Stimulated activated naive CD8-positive, alpha-beta T cell treated with anti-CD3 and anti-CD28 coated beads, Interleukin-15, amount 100 ng/mL, for 72 hours (primary cell): ENCODE measurements at regions not wholly inside any gene's neighbourhood (a gene's known extent, or its start where the extent isn't known, plus 50 kb on each side); places are given as distances from the start of the nearest gene placed in this dataset.
"Not testable (repeated sequence)": the region's sequence is repeated elsewhere in the genome, so short reads cannot be mapped to it uniquely, and the experiment has no call there.

Experiments used
- ATAC-seq: fragments of 150-1000 bp; cut with Tn5 transposase; 2 replicates; pipeline ENCODE4 v1.10.0; 2021; ENCODE audit warnings: mild to moderate bottlenecking, moderate library complexity
- DNase-seq, 2 donors: peaks; one replicate each; pipeline ENCODE4 v3.0.0; 2021 to 2022
- H3K27ac Mint-ChIP-seq, 2 donors: one replicate each; pipeline ENCODE4 v1.8.0; 2022; ENCODE audit warnings: mild to moderate bottlenecking in 2 of 2, mixed read lengths in 2 of 2, moderate library complexity in 2 of 2
- H3K27me3 Mint-ChIP-seq: one replicate; pipeline ENCODE4 v1.8.0; 2022; ENCODE audit warnings: mixed read lengths
- H3K4me1 Mint-ChIP-seq: one replicate; pipeline ENCODE4 v1.8.0; 2022; ENCODE audit warnings: mild to moderate bottlenecking, mixed read lengths
- H3K4me3 Mint-ChIP-seq, 2 donors: one replicate each; pipeline ENCODE4 v1.8.0; 2022; ENCODE audit warnings: mild to moderate bottlenecking in 2 of 2, mixed read lengths in 2 of 2, moderate library complexity in 1 of 2
- H3K9me3 Mint-ChIP-seq, 2 donors: one replicate each; pipeline ENCODE4 v1.8.0; 2022; ENCODE audit warnings: mixed read lengths in 2 of 2

DNA sequence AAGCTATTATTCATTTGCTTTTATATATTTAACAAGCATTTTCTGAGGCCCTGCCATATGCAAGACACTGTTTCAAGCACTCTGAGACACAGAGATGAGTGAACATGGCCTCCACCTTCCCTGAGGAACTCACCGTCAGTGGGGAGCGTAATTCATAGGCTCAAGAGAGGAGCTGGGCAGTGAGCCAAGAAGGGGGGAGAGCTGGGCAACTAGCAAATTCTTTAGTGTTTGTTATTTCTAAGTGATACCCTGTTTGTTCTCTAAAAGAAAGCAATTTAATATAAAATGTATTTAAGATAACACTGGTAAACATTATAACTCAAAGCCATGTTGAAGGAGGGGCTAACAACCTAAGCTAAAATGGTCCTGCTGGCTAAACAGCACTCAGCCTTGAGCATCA, 119.2 kb upstream of the NGF start:
- Mint-ChIP-seq H3K9me3 (no peaks in the 10 kb centered on the region), H3K27me3 (no peaks in the 10 kb centered on the region), H3K4me3 (no peak overlapping the region), H3K27ac (no peak overlapping the region), H3K4me1 (no peaks in the 10 kb centered on the region)
- ATAC-seq (no peak), DNase-seq (no peak)

DNA sequence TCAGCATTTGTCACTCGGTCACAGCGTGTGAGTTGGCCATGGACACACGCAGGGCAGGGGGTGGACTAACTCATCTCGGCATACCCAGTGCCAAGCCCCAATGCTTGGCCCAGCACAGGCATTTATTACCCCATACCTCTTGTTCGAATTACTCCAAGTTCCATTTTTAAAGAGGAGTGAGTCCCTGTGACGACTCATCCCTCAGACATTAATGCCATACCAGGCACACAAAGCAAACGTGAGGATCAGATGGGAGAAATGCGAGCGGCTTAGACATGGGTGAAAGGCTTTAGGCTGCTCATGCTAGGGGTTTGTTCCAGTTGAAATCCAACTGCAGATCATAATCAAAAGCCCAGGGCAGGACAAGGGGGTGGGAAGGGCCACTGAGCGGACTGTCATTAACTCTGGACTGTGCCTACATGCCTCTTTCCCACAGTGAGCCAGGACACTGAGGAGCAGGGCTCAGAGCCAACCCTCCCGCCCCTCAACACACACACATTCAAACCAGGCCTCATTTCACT, 118.5 kb upstream of the NGF start:
- Mint-ChIP-seq H3K4me3 (no peak overlapping the region), H3K4me1 (no peaks in the 10 kb centered on the region), H3K9me3 (no peaks in the 10 kb centered on the region), H3K27me3 (no peaks in the 10 kb centered on the region), H3K27ac (no peak overlapping the region)
- ATAC-seq = no peak
- no peak for DNase-seq

DNA sequence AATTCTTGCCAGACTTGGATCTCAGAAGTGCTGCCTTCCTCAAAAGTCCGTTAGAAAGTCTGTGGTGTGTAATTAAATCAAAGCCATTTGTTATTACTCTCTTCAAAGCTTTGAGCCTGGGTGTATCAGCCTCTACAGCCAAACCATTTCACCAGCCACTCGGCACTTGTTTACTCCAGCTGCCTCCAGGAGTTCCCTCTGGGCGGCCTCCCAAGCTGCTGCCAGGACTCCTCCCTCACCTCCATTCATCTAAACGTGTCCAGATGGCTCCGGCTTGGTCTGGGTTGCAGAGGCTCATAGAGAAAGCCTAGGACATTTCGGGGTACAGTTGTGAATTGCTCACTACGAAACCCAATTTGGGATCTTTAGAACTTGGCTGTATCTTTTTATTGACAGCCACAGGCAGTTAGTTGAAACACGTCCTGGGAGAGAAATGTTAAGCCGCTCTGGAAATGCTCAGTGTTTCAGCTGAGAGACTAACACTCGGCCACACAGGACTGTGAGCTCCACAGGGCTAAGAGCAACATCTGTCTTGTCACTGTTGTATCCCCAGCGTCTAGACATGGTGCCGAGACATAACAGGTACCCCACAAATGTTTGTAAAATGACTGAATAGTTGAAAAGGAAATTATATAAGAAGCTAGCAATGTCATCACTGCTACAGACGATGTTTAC, 116.9 kb upstream of the NGF start:
- ATAC-seq (no peak), DNase-seq (no peak)
- no peaks in the 10 kb centered on the region for H3K4me1 Mint-ChIP-seq

DNA sequence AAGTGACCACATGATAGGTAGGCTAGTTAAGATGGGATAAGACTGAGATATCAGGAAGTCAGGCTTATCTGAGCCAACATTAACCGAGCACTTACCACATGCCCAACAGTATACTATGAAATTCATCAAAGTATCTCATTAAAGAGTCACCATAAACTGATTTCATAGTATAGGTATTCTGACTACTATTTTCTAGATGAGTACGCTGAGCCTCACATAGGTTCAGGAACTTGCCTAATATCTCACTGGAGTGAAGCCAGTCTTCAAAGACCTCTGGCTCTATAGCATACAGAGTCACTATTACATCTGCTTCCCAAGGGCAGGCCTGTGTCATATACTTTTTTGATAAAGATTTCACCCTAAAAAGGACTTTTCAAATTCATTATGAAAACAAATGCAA, 115.6 kb upstream of the NGF start:
- no peaks in the 10 kb centered on the region for H3K27me3 Mint-ChIP-seq
- no peak overlapping the region for H3K27ac Mint-ChIP-seq
- no peaks in the 10 kb centered on the region for H3K9me3 Mint-ChIP-seq
- no peak overlapping the region for H3K4me3 Mint-ChIP-seq
- no peak for DNase-seq
- no peaks in the 10 kb centered on the region for H3K4me1 Mint-ChIP-seq
- no peak for ATAC-seq

More for the DNA sequence above, 116.9 kb upstream of the NGF start:
- Mint-ChIP-seq H3K27me3 (no peaks in the 10 kb centered on the region), H3K27ac (no peak overlapping the region), H3K9me3 (no peaks in the 10 kb centered on the region), H3K4me3 (no peak overlapping the region)

DNA sequence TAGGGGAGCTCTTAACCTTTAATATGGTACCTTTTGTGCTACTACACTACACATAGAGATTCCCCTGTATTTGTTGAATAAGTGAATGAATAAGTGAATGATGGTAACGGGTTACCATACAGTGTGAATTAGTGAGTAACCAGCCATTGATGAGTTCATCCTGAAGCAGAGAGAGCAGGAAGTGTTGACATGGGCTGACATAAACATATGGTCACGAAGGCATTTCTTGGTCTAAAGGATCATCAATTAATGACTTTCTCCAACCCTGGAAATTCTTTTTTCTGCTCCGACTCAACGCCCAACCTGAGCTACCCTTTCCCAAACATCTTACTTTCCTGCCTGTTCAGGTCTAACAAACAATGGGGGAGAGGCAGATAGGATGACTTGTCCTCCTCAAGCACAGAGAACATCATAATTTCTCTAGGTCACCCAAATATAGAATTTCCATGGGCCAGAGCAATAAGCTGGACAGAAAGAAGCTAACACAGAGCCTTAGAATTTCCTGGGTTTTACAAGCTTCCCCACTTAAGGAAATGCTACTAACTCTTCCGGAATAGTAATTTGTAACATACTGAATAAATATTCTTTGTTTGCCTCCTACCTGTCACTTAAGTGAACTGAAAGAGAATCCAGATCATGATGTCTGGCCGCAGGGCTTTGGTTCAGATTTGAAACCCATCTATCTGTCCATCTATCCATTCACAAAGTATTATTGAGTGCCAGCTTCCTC, 114.7 kb upstream of the NGF start:
- ATAC-seq (no peak), DNase-seq (no peak)
- Mint-ChIP-seq H3K9me3 (no peaks in the 10 kb centered on the region), H3K27me3 (no peaks in the 10 kb centered on the region), H3K27ac (no peak overlapping the region), H3K4me3 (no peak overlapping the region), H3K4me1 (no peaks in the 10 kb centered on the region)

DNA sequence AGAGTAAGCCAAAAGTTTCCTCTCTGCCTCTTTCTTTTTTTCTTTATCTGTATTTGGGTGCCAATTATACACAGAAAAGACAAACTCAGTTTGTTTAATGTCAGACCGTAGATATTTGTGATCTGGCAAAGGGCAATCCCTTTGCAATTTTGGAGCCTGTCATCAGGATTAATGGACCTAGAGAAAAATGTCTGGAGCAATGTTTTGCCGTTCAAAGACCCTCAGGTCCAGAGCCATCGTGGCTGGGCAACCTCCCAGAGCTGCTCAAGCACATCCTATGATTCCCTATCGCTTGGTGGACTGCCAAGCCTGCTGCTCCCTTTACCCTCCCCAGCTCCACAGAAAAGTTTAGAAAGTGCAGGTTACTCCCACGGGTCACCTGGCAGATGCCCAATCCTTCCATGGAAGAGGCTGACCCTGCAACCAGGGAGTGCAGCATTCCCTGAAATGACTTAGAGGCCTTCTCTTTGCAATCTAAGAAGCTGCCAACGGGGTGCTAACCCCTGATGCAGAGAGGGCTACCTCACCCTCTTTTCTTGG, 112.5 kb upstream of the NGF start:
- Mint-ChIP-seq H3K9me3 (no peaks in the 10 kb centered on the region), H3K4me3 (no peak overlapping the region), H3K27ac (no peak overlapping the region), H3K4me1 (no peaks in the 10 kb centered on the region), H3K27me3 (no peaks in the 10 kb centered on the region)
- ATAC-seq (no peak), DNase-seq (no peak)

DNA sequence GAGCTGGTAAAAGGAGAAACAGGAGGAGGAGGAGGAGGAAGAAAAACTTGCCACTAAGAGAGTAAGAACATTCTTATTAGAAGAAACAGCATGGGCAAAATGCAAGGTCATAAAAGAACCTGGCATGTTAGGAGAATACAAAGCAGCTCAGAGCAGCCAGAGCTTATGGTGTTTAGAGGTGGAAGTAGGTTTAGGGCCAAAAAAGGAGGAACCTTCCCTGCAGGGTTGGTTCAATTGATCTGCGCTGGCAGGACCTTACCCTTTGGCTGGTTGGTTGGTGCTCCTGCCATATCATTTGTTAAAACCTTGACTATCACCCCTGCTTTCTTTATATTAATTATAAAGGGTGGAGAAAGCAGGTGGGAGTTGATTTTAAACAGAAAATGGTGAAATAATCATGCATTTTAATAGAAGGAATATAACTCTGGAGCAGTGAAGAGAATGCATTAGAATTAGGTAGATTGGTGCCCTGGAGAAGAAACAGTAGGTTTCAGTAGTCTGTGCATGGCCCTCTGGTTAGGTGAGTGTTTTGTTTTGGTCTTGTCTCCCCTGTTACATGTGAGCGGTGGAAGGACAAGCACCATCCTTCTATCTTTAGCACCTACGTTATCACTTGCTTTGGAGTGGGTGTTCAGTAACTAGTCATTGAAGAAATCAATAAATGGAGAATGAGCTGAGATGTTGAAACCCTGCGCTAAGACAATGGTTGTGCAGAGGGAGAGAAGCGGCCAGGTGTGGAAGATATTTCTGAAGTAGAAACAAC, 110.4 kb upstream of the NGF start:
- H3K27me3 Mint-ChIP-seq = no peaks in the 10 kb centered on the region
- peak overlapping the region in 1 of 2 donors; percentile 81 for H3K27ac Mint-ChIP-seq
- no peaks in the 10 kb centered on the region for H3K9me3 Mint-ChIP-seq
- H3K4me1 Mint-ChIP-seq = no peaks in the 10 kb centered on the region
- no peak for DNase-seq
- ATAC-seq = no peak
- no peak overlapping the region for H3K4me3 Mint-ChIP-seq

DNA sequence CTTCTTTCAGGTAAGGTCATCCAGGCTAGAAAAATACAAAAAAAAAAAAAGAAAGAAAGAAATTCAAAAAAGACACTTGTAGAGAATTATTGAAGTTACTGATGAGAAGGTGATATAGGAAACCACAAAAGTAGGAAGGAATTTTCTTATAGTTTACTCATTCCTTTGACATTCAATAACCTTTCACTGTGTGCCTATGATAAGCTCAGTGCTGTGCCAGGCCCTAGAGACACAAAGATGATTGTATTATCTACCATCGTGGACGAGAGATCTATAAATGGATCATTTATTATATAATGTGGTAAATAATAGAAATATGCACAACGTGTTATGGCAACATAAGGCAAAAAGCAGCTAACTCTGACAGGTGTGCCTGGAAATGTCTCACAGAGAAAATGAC, 109.6 kb upstream of the NGF start:
- H3K9me3 Mint-ChIP-seq = no peaks in the 10 kb centered on the region
- H3K4me3 Mint-ChIP-seq = no peak overlapping the region
- ATAC-seq = no peak
- DNase-seq = no peak
- no peaks in the 10 kb centered on the region for H3K27me3 Mint-ChIP-seq
- H3K4me1 Mint-ChIP-seq = no peaks in the 10 kb centered on the region
- no peak overlapping the region for H3K27ac Mint-ChIP-seq

DNA sequence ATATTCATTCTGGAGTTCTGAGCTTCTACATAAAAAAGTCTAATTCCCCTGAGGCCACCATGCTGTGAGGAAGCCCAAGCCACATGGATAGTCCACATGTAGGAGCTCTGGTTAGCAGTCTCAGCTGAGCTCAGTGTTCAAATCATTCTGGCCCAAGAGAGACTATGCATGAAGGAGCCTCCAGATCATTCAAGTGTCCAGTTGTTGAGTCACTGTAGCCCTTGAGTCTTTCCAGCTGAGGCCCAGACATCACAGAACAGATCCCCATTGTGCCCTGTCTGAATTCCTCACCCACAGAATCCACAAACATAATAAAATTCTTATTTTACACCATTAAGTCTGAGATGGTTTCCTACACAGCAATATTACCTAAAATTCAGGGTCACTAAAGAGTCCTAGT, 107.0 kb upstream of the NGF start:
- Mint-ChIP-seq H3K27me3 (no peaks in the 10 kb centered on the region), H3K9me3 (peaks cover 0 to 3% of the 10 kb centered on the region in 2 donors), H3K4me3 (no peak overlapping the region), H3K27ac (no peak overlapping the region), H3K4me1 (no peaks in the 10 kb centered on the region)
- ATAC-seq (no peak), DNase-seq (no peak)

DNA sequence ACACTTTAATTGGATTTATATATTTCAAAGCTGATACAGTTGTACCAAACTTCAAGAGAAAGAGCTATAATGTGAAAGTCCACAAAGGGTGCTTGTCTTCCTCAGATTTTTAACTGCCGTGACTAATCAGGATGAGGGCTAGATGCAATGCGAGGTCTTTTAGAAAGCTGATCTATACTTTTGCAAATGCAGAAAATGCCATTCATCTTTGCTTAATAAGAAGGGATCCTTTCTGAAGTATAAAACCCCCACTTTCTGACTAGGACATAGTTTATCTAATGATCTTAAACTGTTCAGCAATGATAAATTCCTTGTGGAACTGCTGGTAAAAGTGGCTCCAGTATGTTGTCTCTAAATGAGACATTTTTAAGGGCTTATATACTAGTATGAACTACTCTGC, 102.7 kb upstream of the NGF start:
- H3K4me3 Mint-ChIP-seq = no peak overlapping the region
- H3K27ac Mint-ChIP-seq = no peak overlapping the region
- no peaks in the 10 kb centered on the region for H3K27me3 Mint-ChIP-seq
- ATAC-seq = no peak
- no peaks in the 10 kb centered on the region for H3K4me1 Mint-ChIP-seq
- peaks cover 0 to 7% of the 10 kb centered on the region in 2 donors for H3K9me3 Mint-ChIP-seq
- DNase-seq = no peak

DNA sequence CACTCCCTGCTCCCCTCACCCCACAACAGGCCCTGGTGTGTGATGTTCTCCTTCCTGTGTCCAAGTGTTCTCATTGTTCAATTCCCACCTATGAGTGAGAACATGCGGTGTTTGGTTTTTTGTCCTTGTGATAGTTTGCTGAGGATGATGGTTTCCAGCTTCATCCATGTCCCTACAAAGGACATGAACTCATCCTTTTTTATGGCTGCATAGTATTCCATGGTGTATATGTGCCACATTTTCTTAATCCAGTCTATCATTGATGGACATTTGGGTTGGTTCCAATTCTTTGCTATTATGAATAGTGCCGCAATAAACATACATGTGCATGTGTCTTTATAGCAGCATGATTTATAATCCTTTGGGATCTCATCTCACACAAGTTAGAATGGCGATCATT, 101.5 kb upstream of the NGF start:
- not testable (repeated sequence) for H3K4me1 Mint-ChIP-seq, DNase-seq, ATAC-seq, H3K27me3 Mint-ChIP-seq, H3K4me3 Mint-ChIP-seq, H3K27ac Mint-ChIP-seq, H3K9me3 Mint-ChIP-seq

DNA sequence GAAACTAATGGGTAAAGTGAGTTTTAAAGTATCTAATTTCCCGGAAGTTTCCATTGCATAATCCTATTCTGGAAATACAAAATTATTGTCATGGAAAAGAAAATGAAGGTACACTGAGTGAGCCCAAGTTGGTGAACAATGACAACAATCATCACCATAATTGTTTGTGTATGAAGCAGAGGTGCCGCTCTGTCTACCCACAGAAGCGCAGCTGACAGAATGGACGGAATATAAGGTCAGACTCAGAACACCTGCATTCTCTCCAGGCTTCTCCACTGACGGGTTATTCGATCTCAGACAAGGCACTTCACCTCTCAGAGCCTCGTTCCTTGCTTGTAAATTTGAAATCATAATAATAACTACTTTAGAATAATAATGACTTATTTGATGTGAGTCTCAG, 99.1 kb upstream of the NGF start:
- no peak overlapping the region for H3K27ac Mint-ChIP-seq
- H3K9me3 Mint-ChIP-seq = peaks cover 0 to 7% of the 10 kb centered on the region in 2 donors
- no peaks in the 10 kb centered on the region for H3K4me1 Mint-ChIP-seq
- ATAC-seq (no peak), DNase-seq (no peak)
- no peaks in the 10 kb centered on the region for H3K27me3 Mint-ChIP-seq
- no peak overlapping the region for H3K4me3 Mint-ChIP-seq

DNA sequence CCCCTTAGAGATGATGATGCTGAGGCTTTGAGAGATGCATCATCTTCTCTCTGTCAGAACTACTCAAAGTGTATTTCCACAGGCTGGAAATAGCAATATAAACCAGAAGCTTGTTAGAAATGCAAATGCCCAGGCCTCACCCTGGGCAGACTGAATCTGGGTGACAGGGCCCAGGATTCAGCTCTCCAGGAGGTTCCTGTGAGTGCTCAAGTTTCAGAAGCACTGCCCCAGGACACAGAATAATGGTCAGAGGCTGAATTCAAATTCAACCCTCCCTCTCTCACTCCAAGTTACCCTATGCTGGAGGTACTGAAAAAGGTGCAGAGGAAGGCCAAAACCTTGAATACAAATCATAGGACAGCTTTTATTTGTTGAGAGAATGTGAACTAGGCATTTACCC, 98.5 kb upstream of the NGF start:
- ATAC-seq (no peak), DNase-seq (no peak)
- Mint-ChIP-seq H3K9me3 (peaks cover 0 to 7% of the 10 kb centered on the region in 2 donors), H3K4me1 (no peaks in the 10 kb centered on the region), H3K27ac (no peak overlapping the region), H3K27me3 (no peaks in the 10 kb centered on the region), H3K4me3 (no peak overlapping the region)

DNA sequence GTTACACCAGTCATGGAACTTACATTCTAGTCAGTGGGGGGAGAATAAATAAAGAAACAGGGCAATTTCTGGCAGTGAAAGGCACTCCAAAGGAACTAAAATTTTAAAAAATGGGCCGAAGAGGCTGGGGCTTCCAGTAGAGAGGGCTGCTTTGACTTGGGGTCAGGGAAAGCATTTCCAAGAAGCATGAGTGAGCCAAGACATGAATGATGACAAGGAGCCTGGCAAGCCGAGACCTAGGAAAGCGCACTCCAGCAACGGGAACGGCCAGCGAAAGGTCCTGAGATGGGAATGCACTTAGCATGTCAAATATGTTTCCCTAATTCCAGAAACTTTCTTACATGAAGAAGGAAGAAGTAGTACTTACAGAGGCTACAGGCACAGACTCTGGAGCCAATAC, 95.4 kb upstream of the NGF start:
- no peaks in the 10 kb centered on the region for H3K4me1 Mint-ChIP-seq
- DNase-seq = no peak
- no peaks in the 10 kb centered on the region for H3K9me3 Mint-ChIP-seq
- no peak for ATAC-seq
- H3K4me3 Mint-ChIP-seq = no peak overlapping the region
- H3K27me3 Mint-ChIP-seq = peaks cover 7% of the 10 kb centered on the region
- no peak overlapping the region for H3K27ac Mint-ChIP-seq

DNA sequence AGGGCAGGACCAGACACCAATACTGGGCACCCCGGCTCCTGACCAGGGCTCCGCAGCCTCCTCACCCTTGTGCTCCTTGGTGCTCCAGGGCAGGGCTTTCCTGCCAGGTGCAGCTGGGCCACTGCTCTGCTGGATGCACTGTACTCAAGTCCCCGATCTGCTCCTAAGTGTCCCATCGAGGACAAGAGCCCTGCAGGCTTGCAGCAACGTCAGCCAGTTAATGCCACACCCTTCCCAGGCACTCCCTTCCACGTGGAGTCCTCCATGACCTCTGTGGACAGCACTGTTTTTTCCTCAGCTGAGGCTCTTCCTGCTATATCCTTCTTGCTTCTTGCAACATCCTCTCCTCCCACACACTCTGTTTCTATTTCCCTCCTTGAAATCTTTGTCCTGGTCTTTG, 94.0 kb upstream of the NGF start:
- Mint-ChIP-seq H3K27me3 (peaks cover 7% of the 10 kb centered on the region), H3K4me3 (no peak overlapping the region), H3K9me3 (no peaks in the 10 kb centered on the region), H3K4me1 (no peaks in the 10 kb centered on the region), H3K27ac (no peak overlapping the region)
- no peak for DNase-seq
- ATAC-seq = no peak
